Stomach (tissue), 4 donors: ENCODE measurements at regions not wholly inside any gene's neighbourhood (a gene's known extent, or its start where the extent isn't known, plus 50 kb on each side); places are given as distances from the start of the nearest gene placed in this dataset.

Source experiments
- POLR2A ChIP-seq, 4 donors: fragments of 450-650 bp; IDR thresholded peaks; one replicate each; pipeline ENCODE4 v1.6.1; 2016; ENCODE audit warnings: antibody characterized with exemption in 4 of 4, control low read depth in 2 of 4, mild to moderate bottlenecking in 1 of 4, moderate library complexity in 1 of 4
- POLR2AphosphoS5 ChIP-seq, 3 donors: sonication (generic); formaldehyde crosslinking; IDR thresholded peaks; one replicate each; pipeline ENCODE4 v1.6.1; 2016; ENCODE audit warnings: antibody characterized with exemption in 3 of 3
- TF ChIP-seq, protein P1 (sequence below), 7 experiments: fragments of 450-650 bp in 4 of 7; fragments of 200-600 bp in 3 of 7; sonication (generic) in 3 of 7; IDR thresholded peaks; one replicate each; pipeline ENCODE4 v1.5.1; 2016 to 2019; ENCODE audit warnings: antibody characterized with exemption in 7 of 7, control low read depth in 2 of 7, mild to moderate bottlenecking in 1 of 7

DNA sequence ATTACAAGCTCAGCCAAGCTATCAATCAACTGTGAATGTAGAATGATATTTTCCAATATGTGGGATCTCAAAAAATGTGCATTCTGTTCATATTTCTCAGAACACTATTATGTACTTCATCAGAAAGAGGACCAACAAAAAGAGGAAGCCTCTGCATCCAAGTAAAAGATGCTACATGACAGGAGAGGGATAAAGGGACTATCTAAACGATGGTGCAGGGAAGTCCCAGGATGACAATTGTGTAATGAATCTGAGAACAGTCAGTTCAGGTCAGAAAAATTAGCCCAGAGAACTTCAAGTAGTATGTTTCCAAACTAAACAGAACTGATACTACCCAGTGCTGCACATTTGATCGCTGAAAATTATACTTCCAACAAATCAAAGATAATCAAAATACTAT lies 127.0 kb downstream of the ZNF330 start:
- no peak for TF ChIP-seq POLR2A (IDR thresholded peaks at IDR 0.05)
- TF ChIP-seq, protein P1, sequence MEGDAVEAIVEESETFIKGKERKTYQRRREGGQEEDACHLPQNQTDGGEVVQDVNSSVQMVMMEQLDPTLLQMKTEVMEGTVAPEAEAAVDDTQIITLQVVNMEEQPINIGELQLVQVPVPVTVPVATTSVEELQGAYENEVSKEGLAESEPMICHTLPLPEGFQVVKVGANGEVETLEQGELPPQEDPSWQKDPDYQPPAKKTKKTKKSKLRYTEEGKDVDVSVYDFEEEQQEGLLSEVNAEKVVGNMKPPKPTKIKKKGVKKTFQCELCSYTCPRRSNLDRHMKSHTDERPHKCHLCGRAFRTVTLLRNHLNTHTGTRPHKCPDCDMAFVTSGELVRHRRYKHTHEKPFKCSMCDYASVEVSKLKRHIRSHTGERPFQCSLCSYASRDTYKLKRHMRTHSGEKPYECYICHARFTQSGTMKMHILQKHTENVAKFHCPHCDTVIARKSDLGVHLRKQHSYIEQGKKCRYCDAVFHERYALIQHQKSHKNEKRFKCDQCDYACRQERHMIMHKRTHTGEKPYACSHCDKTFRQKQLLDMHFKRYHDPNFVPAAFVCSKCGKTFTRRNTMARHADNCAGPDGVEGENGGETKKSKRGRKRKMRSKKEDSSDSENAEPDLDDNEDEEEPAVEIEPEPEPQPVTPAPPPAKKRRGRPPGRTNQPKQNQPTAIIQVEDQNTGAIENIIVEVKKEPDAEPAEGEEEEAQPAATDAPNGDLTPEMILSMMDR (IDR thresholded peaks at IDR 0.05): no peak
- no peak for TF ChIP-seq POLR2AphosphoS5 (IDR thresholded peaks at IDR 0.05)
